Stimulated activated CD4-positive, alpha-beta T cell treated with anti-CD3 and anti-CD28 coated beads, Interleukin-12 subunit alpha, Interleukin-12 subunit beta, amount 100 ng/mL, for 24 hours (primary cell): ENCODE measurements at regions not wholly inside any gene's neighbourhood (a gene's known extent, or its start where the extent isn't known, plus 50 kb on each side); places are given as distances from the start of the nearest gene placed in this dataset.
"Not testable (repeated sequence)": the region's sequence is repeated elsewhere in the genome, so short reads cannot be mapped to it uniquely, and the experiment has no call there.

Experiments used
- DNase-seq, 2 experiments: peaks; one replicate each; pipeline ENCODE4 v3.0.0-alpha.2; 2020; ENCODE audit warnings: low read depth in 2 of 2

DNA sequence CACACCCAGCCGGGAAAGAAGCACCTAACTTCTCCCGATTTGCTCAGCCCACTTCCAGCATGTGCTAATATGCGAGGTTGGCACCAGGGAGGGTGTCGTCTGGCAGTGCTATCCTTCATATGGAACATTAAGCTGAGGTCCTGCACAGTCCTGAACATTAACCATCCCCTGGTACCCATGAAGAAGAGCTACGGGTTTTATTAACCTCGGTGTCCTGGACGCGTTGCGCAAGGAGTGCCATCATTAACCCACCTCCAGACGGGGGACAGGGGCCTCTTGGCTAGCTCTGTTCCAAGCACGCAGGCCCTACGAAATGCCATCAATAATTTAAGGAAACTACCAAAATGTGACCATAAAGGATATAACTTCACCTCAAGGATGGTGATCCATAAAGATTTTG is 193.5 kb downstream of the MAF start:
- DNase-seq, result no peak

DNA sequence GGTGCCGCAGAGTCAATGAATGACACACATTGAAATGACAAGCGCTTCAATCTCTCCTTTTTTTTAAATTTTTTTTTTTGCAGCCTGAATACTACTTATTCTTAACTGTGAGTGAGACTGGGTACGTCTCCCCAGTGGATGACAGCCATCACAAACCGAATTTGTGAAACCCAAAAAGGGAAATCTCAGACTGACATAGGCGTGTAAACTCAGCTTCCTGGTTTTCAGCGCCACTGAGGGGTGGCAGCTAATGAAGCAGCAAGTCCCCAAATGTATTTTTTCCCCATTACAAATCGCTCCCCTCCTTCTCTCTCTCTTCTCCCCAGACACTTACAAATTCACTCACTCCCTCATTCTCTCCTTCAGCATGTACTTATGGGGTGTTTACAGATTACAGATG is 196.0 kb downstream of the MAF start:
- no peak for DNase-seq

DNA sequence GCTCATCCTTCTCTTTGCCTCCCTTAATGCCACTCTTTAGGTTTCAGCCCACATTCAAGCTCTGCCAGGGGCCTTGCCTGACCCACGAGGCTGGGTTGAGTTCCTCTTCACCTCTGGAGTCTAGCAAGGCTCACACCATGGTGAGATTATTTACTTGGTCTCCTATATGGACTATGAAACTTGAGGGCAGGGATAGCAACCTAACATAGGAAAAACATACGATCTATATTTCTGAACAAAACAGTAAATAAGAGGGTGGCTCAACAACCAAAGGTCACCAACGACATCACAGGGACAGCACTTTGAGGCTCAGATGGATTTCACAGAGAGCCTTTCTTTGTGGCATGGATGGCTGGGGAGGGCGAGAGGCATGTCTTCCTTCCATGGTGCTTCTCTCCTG is 197.0 kb downstream of the MAF start:
- no peak for DNase-seq

DNA sequence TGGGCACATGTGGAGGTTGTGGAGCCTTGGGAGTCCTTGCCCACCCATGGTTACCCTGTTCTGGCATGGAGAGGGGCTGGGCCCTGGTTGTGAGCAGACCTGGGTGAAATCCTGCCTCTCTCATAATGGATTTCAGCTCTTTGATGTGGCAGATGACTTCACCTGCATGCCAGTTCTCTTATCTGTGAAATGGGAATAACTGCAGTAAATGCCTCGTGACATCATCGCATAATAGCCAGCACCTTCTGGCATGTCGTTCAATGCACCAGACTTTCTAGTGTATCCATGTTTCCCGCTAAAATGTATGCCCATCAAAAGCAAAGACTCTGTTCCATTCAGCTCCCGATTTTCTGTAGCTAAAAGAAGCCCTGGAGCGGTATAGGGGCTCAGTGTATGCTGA is 197.6 kb downstream of the MAF start:
- DNase-seq, result no peak

DNA sequence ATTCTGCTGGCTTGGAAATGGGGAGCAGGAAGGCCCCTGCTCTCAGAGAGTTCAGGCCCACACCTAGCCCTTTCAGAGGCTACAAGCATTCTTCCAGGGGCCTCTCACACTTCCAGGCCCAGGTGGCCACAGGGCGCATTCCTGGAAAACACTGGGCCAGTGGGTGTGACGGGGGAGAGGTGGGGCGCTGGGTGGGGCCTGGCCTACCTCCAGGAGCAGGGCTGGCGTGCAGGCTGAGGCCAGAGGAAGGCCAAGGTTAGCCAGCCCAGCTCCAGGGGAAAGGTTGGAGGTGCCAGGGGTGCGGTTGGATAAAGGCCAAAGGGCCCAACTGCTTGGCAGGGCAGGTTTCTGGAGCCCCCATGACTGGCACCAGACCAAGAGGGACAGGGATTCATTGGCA is 198.2 kb downstream of the MAF start:
- DNase-seq, result no peak

DNA sequence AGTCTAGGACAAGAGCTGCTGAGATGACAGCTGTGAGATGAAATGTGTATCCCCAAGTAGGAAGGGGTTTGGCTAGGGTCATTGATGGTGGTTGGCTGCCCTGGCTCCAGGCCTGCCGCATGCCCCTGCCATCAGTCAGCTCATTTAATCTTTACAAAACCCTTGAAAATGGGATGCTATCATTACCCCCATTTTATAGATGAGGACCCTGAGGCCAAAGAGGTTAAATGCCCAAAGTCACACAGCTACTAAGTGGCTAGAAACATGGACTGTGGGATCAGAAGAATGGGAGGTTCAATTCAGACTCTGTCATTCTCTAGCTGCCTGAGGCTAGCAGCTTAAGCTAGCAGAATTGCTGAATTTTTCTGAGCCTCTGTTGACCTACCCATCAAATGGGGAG is 198.8 kb downstream of the MAF start:
- DNase-seq, result no peak

DNA sequence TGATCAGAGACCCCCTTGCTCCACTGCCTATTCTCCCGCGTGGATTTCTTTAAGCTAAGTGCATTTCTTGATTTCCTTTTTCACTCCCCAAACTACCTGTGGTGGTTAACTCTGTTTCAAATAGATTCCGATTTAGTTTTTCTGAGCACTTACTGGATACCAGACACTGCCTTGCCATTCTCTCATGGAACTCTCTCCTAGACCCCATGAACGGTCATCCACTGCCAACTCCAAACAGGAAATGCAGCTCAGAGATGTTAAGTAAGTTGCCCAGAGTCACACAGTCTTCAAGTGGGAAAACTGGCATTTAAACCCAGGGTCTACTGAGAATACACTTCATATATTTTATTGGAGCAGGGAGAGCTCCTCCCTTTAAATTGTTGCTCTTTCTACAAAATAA is 199.4 kb downstream of the MAF start:
- DNase-seq, result no peak

DNA sequence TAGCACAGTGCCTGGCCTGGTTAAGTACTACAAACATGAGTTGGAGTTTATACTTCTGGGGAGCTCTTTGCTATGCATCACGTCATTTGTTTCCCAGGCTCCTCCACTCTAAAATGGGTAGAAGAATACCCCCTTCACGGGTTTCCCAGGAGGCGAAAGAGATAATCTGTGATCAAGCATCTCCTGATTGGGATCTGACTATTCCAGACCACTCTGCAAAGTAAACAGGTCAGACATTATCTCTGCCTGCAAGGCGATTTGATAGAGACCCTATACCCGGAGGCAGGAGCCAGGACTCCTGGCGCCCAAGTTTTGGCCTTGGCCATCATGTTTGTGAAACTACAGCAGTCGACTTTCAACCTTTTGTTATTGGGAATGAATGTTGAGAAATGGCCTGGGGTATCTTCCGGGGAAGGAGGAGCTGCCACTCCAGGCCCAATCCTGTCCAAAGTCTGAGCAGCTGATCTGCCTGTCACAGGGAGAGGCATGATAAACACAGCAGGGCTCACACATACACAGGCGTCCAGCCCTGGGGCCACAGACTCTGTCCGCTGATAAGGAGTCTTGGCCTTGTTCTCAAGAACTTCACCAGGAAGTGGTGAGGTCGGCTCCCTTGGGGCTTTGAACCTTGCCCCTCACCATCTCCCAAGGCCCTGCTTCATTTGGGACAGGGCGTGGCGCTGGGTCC is 199.9 kb downstream of the MAF start:
- no peak for DNase-seq

DNA sequence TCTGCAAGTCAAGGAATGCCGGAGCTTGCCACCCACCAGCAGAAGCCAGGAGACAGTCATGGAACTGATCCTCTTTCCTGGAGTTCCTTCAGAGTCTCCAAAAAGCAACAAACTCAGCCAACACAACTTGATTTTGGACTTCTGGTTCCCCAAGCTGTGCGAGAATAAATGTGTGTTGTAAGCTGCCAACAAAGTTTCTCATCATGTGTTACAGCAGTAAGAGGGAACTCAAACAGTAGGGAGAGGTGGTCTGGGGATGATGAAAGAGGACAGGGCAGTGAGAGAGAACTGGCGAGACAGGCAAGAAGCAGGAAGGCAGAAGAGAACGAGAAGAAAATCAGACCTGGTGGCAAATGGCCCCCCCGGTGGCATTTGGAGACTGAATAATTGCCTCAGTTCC is 204.9 kb downstream of the MAF start:
- no peak for DNase-seq

DNA sequence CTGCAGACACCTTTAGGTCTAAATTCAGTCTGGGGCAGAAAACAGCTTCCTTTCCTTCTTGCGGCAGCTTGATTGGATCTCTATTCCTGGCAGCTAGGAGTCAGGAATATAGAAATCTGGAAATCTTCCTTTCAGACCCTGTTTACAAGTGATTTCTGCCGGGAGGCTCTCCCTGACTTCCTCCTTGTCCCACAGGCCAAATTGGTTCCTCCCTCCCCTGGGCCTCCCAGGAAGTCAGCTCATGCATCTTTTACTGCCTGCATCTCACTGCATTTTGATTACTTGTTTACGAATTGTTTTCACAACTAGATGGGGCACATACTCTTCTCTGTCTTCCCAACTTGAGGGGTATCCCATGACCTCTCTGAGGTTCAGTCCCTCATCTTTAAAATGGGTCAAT is 206.3 kb downstream of the MAF start:
- DNase-seq, result no peak

DNA sequence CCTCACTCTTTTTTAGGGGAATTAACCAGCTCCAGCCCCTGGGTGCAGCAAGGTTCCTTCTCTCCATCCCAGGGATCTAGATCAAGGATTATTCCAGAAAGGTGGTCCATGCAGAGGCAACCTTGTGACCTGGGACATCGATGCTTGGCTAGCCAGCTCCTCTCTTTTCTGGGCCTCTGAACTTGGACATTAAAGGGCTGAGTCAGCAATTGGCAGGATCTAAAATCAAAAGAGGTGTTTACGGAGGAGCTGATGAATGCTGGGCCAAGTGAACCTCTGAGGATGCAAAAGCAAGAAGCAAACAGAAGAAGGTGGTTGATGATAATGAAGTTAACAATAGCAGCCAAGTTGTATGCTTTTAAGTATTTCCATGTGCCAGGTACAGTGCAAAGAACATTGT is 207.0 kb downstream of the MAF start:
- no peak for DNase-seq

DNA sequence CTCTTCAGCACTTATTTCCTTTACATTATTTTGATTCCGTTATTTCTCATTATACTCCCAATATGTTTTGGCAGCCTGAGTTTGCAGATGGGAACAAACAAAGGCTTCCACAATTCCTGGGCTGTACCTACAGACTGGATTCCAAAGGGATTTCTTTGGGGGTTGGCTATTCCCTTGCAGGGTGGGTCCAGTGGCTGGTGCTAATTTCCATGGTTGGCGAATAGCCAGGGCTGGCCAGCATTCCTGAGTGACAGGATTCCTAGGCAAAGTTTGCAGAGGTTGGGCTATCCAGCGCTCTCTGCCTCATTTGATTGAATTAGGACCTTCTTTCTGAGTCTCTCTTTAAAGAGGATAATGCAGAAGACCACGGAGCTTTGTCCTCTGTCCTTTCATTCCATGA is 207.4 kb downstream of the MAF start:
- no peak for DNase-seq

DNA sequence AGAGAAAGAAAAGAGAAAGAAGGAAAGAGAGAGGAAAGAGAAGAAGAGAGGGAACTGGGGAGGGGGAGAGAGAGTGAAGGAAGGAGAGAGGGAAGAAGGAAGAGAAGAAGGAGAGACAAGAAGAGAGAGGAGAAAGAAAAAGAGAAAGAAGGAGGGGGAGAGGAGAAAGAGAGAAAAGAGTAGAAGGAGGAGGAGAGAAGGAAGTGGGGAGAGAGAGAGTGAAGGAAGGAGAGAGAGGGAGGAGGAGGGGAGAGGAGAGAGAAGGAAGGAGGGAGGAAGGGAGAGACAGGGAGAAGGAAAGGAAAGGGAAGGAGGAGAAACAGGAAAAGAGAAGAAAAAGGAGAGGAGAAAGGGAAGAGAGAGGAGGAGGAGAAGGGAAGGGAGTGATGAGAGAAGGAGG is 208.5 kb downstream of the MAF start:
- DNase-seq, result no peak

DNA sequence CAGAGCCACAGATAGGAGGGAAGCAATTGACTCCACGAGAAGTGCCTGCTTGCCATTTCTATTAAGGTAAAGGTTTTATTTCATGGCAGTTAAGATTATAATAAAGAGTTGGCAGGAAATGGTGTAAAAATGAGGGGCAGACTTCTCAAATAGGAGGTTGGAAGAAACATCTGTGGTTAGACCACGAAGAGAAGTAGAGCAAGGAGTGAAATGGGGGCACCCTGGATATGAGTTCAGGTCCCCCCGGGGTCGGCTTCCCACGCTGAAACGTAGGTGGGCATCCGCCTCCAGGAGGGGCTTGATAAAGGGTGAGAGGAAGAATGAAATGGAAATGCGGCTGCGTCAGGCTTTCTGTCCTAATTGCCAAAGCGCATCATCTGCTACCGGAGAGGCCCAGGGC is 209.1 kb downstream of the MAF start:
- no peak for DNase-seq

DNA sequence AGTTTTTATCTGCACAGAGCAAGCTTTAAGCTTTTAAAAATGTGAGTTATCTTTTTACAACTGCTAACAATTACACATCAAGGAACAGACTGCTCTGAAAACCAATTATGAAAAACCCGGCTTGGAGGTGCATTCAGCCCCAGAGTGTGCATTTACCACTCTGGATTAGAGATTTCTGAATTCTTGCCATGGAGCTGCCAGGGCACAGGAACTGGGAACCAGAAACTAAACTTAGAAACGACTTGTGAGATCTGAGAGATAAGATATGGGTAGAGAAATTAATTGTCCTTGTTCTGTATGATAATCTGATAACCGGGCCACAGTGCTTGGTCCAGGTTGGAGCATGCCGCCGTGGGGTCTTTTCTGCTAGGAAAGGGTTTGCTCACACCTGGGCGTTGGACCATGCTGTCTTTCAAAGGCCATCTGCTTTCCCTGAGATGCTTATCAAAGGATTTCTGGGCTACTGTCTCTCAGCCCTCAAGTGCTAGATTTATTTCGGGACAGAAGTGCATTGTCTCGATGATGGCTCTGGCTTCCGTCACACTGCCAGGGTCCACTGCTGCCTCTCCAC is 210.0 kb downstream of the MAF start:
- DNase-seq, result no peak

DNA sequence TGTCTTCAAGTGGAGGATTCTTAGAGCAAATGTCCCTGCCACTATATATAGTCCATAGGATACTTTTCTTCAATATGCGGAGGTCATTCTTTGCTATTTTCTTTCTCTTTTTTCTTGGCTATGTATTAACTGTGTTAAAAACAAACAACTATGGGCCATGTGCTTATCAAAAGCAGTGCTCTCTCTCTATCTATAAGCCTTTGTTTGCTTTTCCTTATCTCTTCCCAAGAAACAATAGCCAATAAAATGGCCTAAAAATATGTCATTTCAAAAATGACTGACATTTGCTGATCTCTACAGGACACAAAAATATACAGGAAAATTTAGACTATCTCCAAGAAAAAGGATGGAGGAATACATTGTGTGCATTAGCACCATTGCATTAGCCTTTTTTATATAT is 212.1 kb downstream of the MAF start:
- DNase-seq, result no peak

DNA sequence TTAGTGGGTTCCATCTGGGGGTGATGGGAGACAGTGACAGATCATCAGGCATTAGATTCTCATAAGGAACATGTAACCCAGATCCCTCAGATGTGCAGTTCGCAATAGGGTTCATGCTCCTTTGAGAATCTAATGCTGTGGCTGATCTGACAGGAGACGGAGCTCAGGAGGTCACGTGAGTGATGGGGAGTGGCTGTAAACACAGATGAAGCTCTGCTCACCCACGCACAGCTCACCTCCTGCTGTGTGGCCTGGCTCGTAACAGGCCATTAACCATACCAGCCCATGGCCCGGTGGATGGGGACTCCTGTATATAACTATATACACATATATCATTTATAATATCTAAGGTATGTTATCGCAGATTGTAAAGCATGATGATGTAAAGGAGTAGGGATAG is 214.2 kb downstream of the MAF start:
- no peak for DNase-seq

DNA sequence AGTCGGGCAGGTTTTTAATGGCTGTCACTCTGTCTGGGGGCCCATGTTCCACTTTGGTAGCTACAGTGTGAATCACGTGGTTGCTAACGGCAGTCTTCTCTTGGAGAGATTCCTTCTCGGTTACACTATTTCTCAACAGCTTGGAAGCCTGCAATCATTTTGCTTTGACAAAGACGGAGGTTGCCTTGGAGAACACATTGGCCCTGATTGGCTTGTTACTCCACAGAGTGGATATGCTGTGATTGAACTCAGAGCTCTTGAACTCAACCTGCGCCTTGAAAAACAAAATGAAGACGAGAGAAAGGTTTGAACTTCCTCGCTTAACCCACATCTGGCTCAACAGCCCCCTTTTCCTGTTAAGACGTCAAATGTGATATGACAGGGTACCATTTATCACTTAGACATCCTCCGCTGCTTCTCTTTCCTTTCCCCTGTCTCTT is 218.9 kb downstream of the MAF start:
- no peak for DNase-seq

DNA sequence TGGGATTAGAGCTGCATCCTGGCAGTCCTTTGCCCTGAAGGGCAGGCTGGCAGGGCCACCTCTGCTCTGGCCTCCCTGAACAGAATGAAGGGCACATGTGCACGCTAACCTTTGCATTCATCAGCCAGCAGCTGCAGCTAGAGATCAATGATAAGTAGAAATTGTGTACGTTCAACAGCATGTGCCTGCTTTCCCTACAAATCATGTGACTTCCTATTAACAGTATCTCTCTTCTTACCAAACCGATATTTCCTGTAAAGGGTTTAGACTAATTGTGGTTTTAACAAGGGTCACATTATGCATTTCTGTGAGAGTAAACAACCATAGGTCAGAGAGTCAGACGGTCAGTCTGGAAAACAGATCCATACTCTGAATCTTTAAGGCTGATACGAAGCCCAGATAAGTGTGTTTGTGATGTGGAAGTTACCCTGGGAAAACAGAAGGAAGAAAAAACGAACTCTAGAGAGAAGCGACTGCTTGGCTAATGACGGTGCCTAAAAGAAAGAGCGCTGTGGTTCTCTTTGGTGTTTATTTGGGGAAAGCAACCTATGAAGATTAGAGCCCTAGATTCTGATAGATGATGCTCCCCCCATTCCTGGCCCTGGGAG is 219.4 kb downstream of the MAF start:
- no peak for DNase-seq

DNA sequence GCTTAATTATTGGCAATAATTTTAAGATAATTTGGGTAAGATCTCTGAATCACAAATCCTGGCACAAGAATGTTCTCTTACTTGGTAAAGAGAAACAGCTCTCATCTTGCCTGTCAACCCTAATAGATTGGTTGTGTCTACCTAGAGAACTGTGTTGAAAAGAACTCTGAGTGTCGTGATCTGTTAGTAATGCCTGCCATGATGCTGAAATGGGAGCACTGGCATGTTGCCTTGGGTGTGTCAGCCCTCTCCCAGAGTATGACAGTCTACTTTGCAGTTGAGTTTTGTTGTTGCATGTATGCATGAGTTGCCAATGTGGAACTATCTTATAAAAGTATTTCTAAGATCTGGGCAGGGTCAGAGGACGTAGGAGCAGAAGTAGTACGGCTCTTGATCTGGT is 221.4 kb downstream of the MAF start:
- DNase-seq, result no peak

DNA sequence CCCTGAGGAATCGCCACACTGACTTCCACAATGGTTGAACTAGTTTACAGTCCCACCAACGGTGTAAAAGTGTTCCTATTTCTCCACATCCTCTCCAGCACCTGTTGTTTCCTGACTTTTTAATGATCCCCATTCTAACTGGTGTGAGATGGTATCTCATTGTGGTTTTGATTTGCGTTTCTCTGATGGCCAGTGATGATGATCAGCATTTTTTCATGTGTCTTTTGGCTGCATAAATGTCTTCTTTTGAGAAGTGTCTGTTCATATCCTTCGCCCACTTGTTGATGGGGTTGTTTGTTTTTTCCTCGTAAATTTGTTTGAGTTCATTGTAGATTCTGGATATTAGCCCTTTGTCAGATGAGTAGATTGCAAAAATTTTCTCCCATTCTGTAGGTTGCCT is 223.5 kb downstream of the MAF start:
- not testable (repeated sequence) for DNase-seq

DNA sequence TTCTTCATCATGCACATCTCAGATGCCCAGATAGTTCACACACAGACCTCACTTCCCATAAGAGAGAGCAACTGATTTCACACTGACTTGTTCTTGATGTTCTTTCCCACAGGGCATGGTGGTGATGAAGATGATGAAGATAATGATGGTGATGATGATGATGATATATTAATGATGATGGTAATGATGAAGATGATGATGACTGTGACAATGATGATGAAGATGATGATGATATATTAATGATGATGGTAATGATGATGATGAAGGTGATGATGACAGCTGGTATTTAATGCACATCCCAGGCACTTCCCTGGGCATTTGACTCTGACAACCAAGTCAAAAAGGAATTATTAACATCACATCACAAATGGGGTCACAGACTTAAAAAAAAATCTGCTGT is 225.2 kb downstream of the MAF start:
- DNase-seq, result no peak

DNA sequence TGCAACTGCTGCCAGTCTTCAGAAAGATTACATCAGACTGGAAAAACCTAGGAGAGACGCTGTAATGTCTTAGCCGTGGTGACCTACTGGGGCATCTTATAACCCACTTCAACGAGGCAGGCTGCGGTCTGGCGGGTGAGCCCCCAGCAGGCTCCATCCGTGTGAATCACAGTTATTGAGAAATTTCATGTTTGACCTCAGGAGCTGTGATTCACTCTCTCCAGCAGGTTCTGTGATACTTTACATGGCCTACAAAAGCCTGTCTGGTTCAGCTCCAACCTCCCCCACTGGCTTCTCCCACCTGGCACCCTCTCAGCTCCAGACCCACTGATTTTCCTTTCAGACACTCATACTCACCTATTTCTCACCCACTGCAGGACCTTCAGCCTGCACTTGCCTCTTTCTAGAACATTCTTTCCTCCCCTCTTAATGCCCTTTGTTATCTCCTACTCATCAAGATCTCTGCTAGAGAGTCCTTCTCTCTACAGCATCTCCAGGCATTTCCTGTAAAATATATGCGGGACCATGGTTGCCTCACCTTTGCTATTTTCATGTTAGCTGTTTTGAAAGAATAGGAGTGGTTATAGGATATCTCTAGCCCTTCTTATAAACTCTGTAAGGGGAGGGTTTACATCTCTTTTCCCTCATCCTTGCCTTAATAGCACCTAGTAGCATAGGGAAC is 227.9 kb downstream of the MAF start:
- peak in 1 of 2 experiments; percentile 20 for DNase-seq
